ENCODE measurements at regions not wholly inside any gene's neighbourhood (a gene's known extent, or its start where the extent isn't known, plus 50 kb on each side); places are given as distances from the start of the nearest gene placed in this dataset.
"Not testable (repeated sequence)": the region's sequence is repeated elsewhere in the genome, so short reads cannot be mapped to it uniquely, and the experiment has no call there.

DNA sequence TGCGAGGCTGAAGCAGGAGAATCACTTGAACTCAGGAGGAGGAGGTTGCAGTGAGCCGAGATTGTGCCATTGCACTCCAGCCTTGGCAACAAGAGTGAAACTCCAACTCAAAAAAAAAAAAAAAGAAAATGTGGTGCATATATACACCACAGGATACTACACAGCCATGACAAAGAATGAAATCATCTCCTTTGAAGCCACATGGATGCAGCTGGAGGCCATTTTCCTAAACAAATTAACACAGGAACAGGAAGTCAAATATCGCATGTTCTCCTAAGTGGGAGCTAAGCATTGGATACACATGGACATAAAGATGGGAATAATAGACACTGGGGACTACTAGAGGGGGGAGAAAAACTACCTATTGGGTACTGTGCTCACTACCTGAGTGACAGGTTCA, 226.9 kb downstream of the SOX2 start:
- H3K27me3 ChIP-seq (ENCODE audit: insufficient read depth, low read length); H2AFZ ChIP-seq (ENCODE audit: low read depth, low read length); H3K4me3 ChIP-seq (ENCODE audit: low read length); H3K9me3 ChIP-seq (ENCODE audit: low read length); H3K36me3 ChIP-seq (ENCODE audit: insufficient read depth, low read length): not testable (repeated sequence)
- peaks cover 14% of the 10 kb centered on the region for H3K4me1 ChIP-seq (ENCODE audit: insufficient read depth, low read length)

GRCh38 chr3:181940703-181941102, 229.0 kb downstream of the SOX2 start:
- Histone ChIP-seq H3K27me3 (ENCODE audit: insufficient read depth, low read length) (no peaks in the 10 kb centered on the region), H2AFZ (ENCODE audit: low read depth, low read length) (peak overlapping the region; percentile 5), H3K4me1 (ENCODE audit: insufficient read depth, low read length) (peaks cover 14% of the 10 kb centered on the region), H3K9me3 (ENCODE audit: low read length) (peaks cover 4% of the 10 kb centered on the region), H3K4me3 (ENCODE audit: low read length) (no peak overlapping the region), H3K36me3 (ENCODE audit: insufficient read depth, low read length) (no peaks in the 10 kb centered on the region)

GRCh38 chr3:181941250-181941649, 229.5 kb downstream of the SOX2 start:
- Histone ChIP-seq H3K4me3 (ENCODE audit: low read length) (no peak overlapping the region), H3K4me1 (ENCODE audit: insufficient read depth, low read length) (peaks cover 14% of the 10 kb centered on the region), H3K27me3 (ENCODE audit: insufficient read depth, low read length) (no peaks in the 10 kb centered on the region), H3K36me3 (ENCODE audit: insufficient read depth, low read length) (no peaks in the 10 kb centered on the region), H2AFZ (ENCODE audit: low read depth, low read length) (no peak overlapping the region), H3K9me3 (ENCODE audit: low read length) (peaks cover 4% of the 10 kb centered on the region)

GRCh38 chr3:181943285-181943684, 231.6 kb downstream of the SOX2 start:
- H3K4me1 ChIP-seq (ENCODE audit: insufficient read depth, low read length), result peaks cover 14% of the 10 kb centered on the region
- no peaks in the 10 kb centered on the region for H3K36me3 ChIP-seq (ENCODE audit: insufficient read depth, low read length)
- peaks cover 2% of the 10 kb centered on the region for H3K9me3 ChIP-seq (ENCODE audit: low read length)
- H2AFZ ChIP-seq (ENCODE audit: low read depth, low read length), result no peak overlapping the region
- no peaks in the 10 kb centered on the region for H3K27me3 ChIP-seq (ENCODE audit: insufficient read depth, low read length)
- no peak overlapping the region for H3K4me3 ChIP-seq (ENCODE audit: low read length)

DNA sequence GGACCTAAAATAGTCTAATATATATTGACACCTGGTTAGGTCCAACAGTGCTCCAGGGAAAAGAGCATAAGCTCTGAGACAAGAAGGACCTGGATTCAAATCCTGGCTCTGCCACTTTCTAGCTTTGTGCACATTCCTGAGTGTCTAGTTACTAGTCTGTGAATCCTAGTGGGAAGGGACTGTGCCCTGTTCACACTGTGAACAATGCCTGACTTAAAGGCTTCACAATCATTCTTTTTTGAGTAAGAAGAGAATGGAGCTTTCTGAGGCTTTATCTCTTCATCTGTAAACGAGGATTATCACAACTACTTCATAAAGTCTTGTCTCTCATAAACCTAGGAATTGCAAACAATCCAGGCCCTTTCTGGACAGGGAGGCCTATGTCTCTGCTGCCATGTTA, 235.9 kb downstream of the SOX2 start:
- H3K36me3 ChIP-seq (ENCODE audit: insufficient read depth, low read length), result no peaks in the 10 kb centered on the region
- H3K9me3 ChIP-seq (ENCODE audit: low read length), result peaks cover 2% of the 10 kb centered on the region
- no peaks in the 10 kb centered on the region for H3K27me3 ChIP-seq (ENCODE audit: insufficient read depth, low read length)
- peaks cover 13% of the 10 kb centered on the region for H3K4me1 ChIP-seq (ENCODE audit: insufficient read depth, low read length)
- H2AFZ ChIP-seq (ENCODE audit: low read depth, low read length), result no peak overlapping the region
- H3K4me3 ChIP-seq (ENCODE audit: low read length), result no peak overlapping the region

DNA sequence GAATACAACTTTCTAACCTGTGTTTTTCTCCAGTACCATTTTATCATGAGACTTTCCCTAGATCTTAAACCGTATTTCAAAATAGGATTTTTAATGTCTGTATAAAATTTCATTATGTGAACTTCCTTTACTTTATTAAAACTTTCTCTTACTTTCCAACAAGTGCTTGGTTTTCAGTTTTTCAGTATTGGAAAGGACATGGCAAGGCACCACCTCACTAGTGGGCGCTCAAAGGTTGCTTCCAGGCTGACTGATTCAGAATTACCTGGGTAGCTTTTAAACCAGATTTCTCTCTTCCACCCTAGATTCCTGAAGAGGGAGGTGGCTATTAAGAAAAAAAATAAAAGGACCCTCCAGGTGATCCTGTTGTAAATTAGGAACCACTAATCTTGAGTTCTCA, 236.6 kb downstream of the SOX2 start:
- Histone ChIP-seq H3K9me3 (ENCODE audit: low read length) (peaks cover 2% of the 10 kb centered on the region), H2AFZ (ENCODE audit: low read depth, low read length) (no peak overlapping the region), H3K4me1 (ENCODE audit: insufficient read depth, low read length) (peaks cover 14% of the 10 kb centered on the region), H3K4me3 (ENCODE audit: low read length) (no peak overlapping the region), H3K36me3 (ENCODE audit: insufficient read depth, low read length) (no peaks in the 10 kb centered on the region), H3K27me3 (ENCODE audit: insufficient read depth, low read length) (no peaks in the 10 kb centered on the region)

- Histone ChIP-seq H3K36me3 (ENCODE audit: insufficient read depth, low read length) (no peaks in the 10 kb centered on the region), H3K4me1 (ENCODE audit: insufficient read depth, low read length) (peaks cover 13% of the 10 kb centered on the region), H2AFZ (ENCODE audit: low read depth, low read length) (no peak overlapping the region), H3K27me3 (ENCODE audit: insufficient read depth, low read length) (no peaks in the 10 kb centered on the region), H3K4me3 (ENCODE audit: low read length) (no peak overlapping the region), H3K9me3 (ENCODE audit: low read length) (no peaks in the 10 kb centered on the region)
These were observed 240.5 kb downstream of the SOX2 start for GRCh38 chr3:181952221-181952620.

GRCh38 chr3:181952929-181953328, 241.2 kb downstream of the SOX2 start:
- H3K36me3 ChIP-seq (ENCODE audit: insufficient read depth, low read length), result no peaks in the 10 kb centered on the region
- H3K4me3 ChIP-seq (ENCODE audit: low read length), result no peak overlapping the region
- H3K27me3 ChIP-seq (ENCODE audit: insufficient read depth, low read length), result no peaks in the 10 kb centered on the region
- H3K9me3 ChIP-seq (ENCODE audit: low read length), result no peaks in the 10 kb centered on the region
- H3K4me1 ChIP-seq (ENCODE audit: insufficient read depth, low read length), result peaks cover 13% of the 10 kb centered on the region
- no peak overlapping the region for H2AFZ ChIP-seq (ENCODE audit: low read depth, low read length)

DNA sequence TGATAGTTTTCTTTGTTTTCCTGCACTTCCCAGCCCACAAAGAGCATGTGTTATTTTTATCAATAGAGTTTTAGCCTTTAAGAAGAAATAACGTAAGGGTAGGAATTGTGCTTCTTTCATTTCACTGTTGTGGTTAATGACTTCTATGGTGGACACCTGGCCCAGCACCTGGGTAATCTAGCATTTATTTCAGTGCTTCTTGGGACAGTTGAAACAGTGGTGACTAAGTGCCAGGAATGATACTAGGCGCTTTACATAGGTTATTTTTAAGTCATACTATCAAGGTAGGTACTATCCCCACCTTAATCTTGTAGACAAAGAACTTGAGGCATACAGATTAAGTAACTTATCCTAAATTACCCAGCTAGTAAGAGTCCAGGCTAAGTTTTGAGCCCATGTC, 243.8 kb downstream of the SOX2 start:
- no peaks in the 10 kb centered on the region for H3K36me3 ChIP-seq (ENCODE audit: insufficient read depth, low read length)

GRCh38 chr3:181956122-181956521, 244.4 kb downstream of the SOX2 start:
- H3K9me3 ChIP-seq (ENCODE audit: low read length), result no peaks in the 10 kb centered on the region
- no peak overlapping the region for H2AFZ ChIP-seq (ENCODE audit: low read depth, low read length)
- no peak overlapping the region for H3K4me3 ChIP-seq (ENCODE audit: low read length)
- no peaks in the 10 kb centered on the region for H3K36me3 ChIP-seq (ENCODE audit: insufficient read depth, low read length)
- H3K27me3 ChIP-seq (ENCODE audit: insufficient read depth, low read length), result no peaks in the 10 kb centered on the region
- peaks cover 4% of the 10 kb centered on the region for H3K4me1 ChIP-seq (ENCODE audit: insufficient read depth, low read length)

More for the DNA sequence above, 243.8 kb downstream of the SOX2 start:
- no peak overlapping the region for H2AFZ ChIP-seq (ENCODE audit: low read depth, low read length)
- H3K4me1 ChIP-seq (ENCODE audit: insufficient read depth, low read length), result peaks cover 4% of the 10 kb centered on the region
- H3K27me3 ChIP-seq (ENCODE audit: insufficient read depth, low read length), result no peaks in the 10 kb centered on the region
- H3K4me3 ChIP-seq (ENCODE audit: low read length), result no peak overlapping the region
- H3K9me3 ChIP-seq (ENCODE audit: low read length), result no peaks in the 10 kb centered on the region

DNA sequence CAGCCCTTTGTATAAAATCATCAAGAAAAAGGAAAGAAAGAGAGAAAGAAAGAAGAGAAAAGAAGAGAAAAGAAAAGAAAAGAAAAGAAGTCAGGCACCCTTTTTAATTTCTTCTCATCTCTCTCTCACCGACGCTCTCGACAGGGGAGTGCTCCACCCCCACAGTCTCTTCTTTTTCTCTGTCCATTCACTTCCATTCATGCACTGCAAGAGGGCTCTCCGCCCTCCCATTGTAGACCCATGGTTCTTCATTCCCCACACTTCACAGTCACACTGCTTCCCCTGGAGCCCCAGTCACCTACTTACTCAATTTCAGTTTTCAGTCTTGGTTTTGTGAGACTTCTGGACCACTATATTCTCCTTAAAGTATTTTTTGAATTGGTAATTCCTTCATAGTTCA, 254.7 kb downstream of the SOX2 start:
- Histone ChIP-seq H3K4me3 (ENCODE audit: low read length) (no peak overlapping the region), H3K36me3 (ENCODE audit: insufficient read depth, low read length) (no peaks in the 10 kb centered on the region), H3K9me3 (ENCODE audit: low read length) (no peaks in the 10 kb centered on the region), H3K4me1 (ENCODE audit: insufficient read depth, low read length) (peaks cover 9% of the 10 kb centered on the region), H3K27me3 (ENCODE audit: insufficient read depth, low read length) (no peaks in the 10 kb centered on the region), H2AFZ (ENCODE audit: low read depth, low read length) (peak overlapping the region; percentile 11)

DNA sequence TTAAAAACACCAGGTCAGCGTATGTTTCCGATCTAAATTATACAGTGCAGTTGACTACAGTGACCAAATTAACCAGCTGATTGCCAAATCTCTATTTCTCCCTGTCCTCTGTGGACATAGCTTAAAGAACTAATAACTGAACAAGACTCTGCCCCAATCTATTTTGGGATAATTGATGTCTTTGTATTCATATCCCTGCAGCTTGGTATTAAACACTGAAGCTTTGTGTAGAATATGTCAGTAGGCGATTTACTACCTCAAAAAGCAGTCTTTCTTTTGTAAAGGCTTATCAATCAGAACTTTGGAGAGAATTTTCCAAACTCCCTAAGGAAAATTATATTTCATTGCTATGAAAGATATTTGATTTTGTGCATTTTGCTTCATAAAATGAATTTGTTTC, 258.2 kb downstream of the SOX2 start:
- Histone ChIP-seq H3K4me1 (ENCODE audit: insufficient read depth, low read length) (peaks cover 9% of the 10 kb centered on the region), H2AFZ (ENCODE audit: low read depth, low read length) (no peak overlapping the region), H3K4me3 (ENCODE audit: low read length) (no peak overlapping the region), H3K27me3 (ENCODE audit: insufficient read depth, low read length) (no peaks in the 10 kb centered on the region), H3K36me3 (ENCODE audit: insufficient read depth, low read length) (no peaks in the 10 kb centered on the region), H3K9me3 (ENCODE audit: low read length) (no peaks in the 10 kb centered on the region)

GRCh38 chr3:181971424-181971823, 259.7 kb downstream of the SOX2 start:
- Histone ChIP-seq H3K27me3 (ENCODE audit: insufficient read depth, low read length) (no peaks in the 10 kb centered on the region), H2AFZ (ENCODE audit: low read depth, low read length) (no peak overlapping the region), H3K9me3 (ENCODE audit: low read length) (no peaks in the 10 kb centered on the region), H3K36me3 (ENCODE audit: insufficient read depth, low read length) (no peaks in the 10 kb centered on the region), H3K4me1 (ENCODE audit: insufficient read depth, low read length) (peaks cover 3% of the 10 kb centered on the region), H3K4me3 (ENCODE audit: low read length) (no peak overlapping the region)

- H3K4me3 ChIP-seq (ENCODE audit: low read length), result no peak overlapping the region
- H3K36me3 ChIP-seq (ENCODE audit: insufficient read depth, low read length), result no peaks in the 10 kb centered on the region
- H3K9me3 ChIP-seq (ENCODE audit: low read length), result no peaks in the 10 kb centered on the region
- no peaks in the 10 kb centered on the region for H3K4me1 ChIP-seq (ENCODE audit: insufficient read depth, low read length)
- H3K27me3 ChIP-seq (ENCODE audit: insufficient read depth, low read length), result no peaks in the 10 kb centered on the region
- H2AFZ ChIP-seq (ENCODE audit: low read depth, low read length), result no peak overlapping the region
These were observed 262.5 kb downstream of the SOX2 start for GRCh38 chr3:181974198-181974597.
